Astrocyte (in vitro differentiated cells and primary cell): ENCODE measurements at regions not wholly inside any gene's neighbourhood (a gene's known extent, or its start where the extent isn't known, plus 50 kb on each side); places are given as distances from the start of the nearest gene placed in this dataset.

Experiments used
- DNase-seq: peaks from one replicate; pipeline ENCODE4 v3.0.0-alpha.2; 2010; ENCODE audit warnings: low read depth
- FAIRE-seq: peaks from 2 replicates; lab custom pipeline; 2011; peaks lifted over from hg19 to GRCh38; lab: Jason Lieb, UNC
- H2AFZ ChIP-seq: 2 replicates; pipeline ENCODE4 v1.6.0; 2012; ENCODE audit warnings: low read depth, low read length, inconsistent platforms
- H3K27ac ChIP-seq: 2 replicates; pipeline ENCODE4 v1.5.1; 2011; ENCODE audit warnings: low read depth, low read length, inconsistent platforms
- H3K27me3 ChIP-seq: 2 replicates; pipeline ENCODE4 v1.6.0; 2011; ENCODE audit warnings: low read length, inconsistent platforms; ENCODE audit not compliant: insufficient read depth
- H3K36me3 ChIP-seq: 2 replicates; pipeline ENCODE4 v1.5.1; 2011; ENCODE audit warnings: low read length, inconsistent platforms; ENCODE audit not compliant: insufficient read depth
- H3K4me1 ChIP-seq: 2 replicates; pipeline ENCODE4 v1.5.1; 2011; ENCODE audit warnings: low read length, inconsistent platforms; ENCODE audit not compliant: insufficient read depth
- H3K4me2 ChIP-seq: 2 replicates; pipeline ENCODE4 v1.6.0; 2012; ENCODE audit warnings: low read length, inconsistent platforms
- H3K4me3 ChIP-seq: 2 replicates; pipeline ENCODE4 v1.5.1; 2011; ENCODE audit warnings: low read depth, mild to moderate bottlenecking, low read length, inconsistent platforms; ENCODE audit not compliant: insufficient read depth
- H3K79me2 ChIP-seq: 2 replicates; pipeline ENCODE4 v1.6.0; 2012; ENCODE audit warnings: mild to moderate bottlenecking, low read length, inconsistent platforms; ENCODE audit not compliant: insufficient read depth
- H3K9ac ChIP-seq: 2 replicates; pipeline ENCODE4 v1.6.0; 2012; ENCODE audit warnings: mild to moderate bottlenecking, low read length, inconsistent platforms
- H3K9me3 ChIP-seq: 2 replicates; pipeline ENCODE4 v1.5.1; 2012; ENCODE audit warnings: low read depth, mild to moderate bottlenecking, low read length, inconsistent platforms; ENCODE audit not compliant: insufficient read depth
- H4K20me1 ChIP-seq: 2 replicates; pipeline ENCODE4 v1.6.0; 2012; ENCODE audit warnings: low read length, inconsistent platforms; ENCODE audit not compliant: insufficient read depth
- H3K27ac Mint-ChIP-seq: one replicate; pipeline ENCODE4 v1.8.0; 2021; ENCODE audit warnings: mild to moderate bottlenecking, mixed read lengths; ENCODE audit not compliant: unreplicated experiment
- H3K27me3 Mint-ChIP-seq: one replicate; pipeline ENCODE4 v1.8.0; 2021; ENCODE audit warnings: low read depth, mixed read lengths; ENCODE audit not compliant: unreplicated experiment
- H3K36me3 Mint-ChIP-seq: one replicate; pipeline ENCODE4 v1.8.0; 2021; ENCODE audit warnings: low read depth, mixed read lengths; ENCODE audit not compliant: unreplicated experiment
- H3K4me1 Mint-ChIP-seq: one replicate; pipeline ENCODE4 v1.8.0; 2021; ENCODE audit warnings: low read depth, mixed read lengths; ENCODE audit not compliant: unreplicated experiment
- H3K4me3 Mint-ChIP-seq: one replicate; pipeline ENCODE4 v1.8.0; 2021; ENCODE audit warnings: mild to moderate bottlenecking, moderate library complexity, mixed read lengths; ENCODE audit not compliant: unreplicated experiment
- H3K9me3 Mint-ChIP-seq: one replicate; pipeline ENCODE4 v1.8.0; 2021; ENCODE audit warnings: mild to moderate bottlenecking, mixed read lengths; ENCODE audit not compliant: unreplicated experiment
- EZH2 ChIP-seq: IDR thresholded peaks from 2 replicates; pipeline ENCODE4 v1.6.1; 2012; ENCODE audit warnings: mild to moderate bottlenecking, low read length, inconsistent platforms; ENCODE audit not compliant: insufficient read depth
- TF ChIP-seq, protein P1 (sequence below): IDR thresholded peaks from 2 replicates; pipeline ENCODE4 v1.5.1; 2011; ENCODE audit warnings: low read depth, mild to moderate bottlenecking, inconsistent platforms, low read length, moderate library complexity; ENCODE audit not compliant: insufficient read depth

DNA sequence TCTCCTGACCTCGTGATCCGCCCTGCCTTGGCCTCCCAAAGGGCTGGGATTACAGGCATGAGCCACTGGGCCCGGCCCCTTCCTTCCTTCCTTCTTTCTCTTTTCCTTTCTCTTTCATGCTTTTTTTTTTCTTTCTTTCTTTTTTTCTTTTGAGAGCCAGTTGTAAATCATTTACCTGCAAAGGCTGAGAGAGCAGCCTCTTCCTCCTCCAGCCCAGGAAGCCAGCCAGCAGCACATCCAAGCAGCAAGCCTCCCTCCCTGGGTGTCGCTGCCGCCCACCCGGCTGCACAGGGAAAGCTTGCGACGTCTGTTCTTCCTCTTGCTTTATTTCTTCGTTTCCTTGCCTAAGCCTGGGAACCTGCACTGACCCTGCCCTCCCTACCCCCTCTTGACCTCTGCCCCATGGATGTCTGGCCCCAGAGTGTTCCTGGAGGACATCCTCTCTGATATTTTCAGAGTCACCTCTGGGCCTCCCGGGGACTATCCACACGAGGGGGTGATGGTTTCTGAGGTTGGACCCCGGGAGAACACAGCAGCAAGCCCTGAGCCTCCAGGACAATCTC, 62.8 kb upstream of the MYL10 start:
- Histone ChIP-seq H3K9ac (no peak overlapping the region), H3K27me3 (peaks cover 3% of the 10 kb centered on the region), H3K36me3 (no peaks in the 10 kb centered on the region), H2AFZ (no peak overlapping the region), H3K9me3 (no peaks in the 10 kb centered on the region), H3K4me2 (no peak overlapping the region), H3K27ac (no peak overlapping the region), H3K4me1 (no peaks in the 10 kb centered on the region), H3K4me3 (no peak overlapping the region), H3K79me2 (no peaks in the 10 kb centered on the region), H4K20me1 (no peaks in the 10 kb centered on the region)
- Mint-ChIP-seq H3K4me1 (no peaks in the 10 kb centered on the region), H3K4me3 (no peak overlapping the region), H3K36me3 (no peaks in the 10 kb centered on the region), H3K27me3 (peaks cover 22% of the 10 kb centered on the region), H3K27ac (peak overlapping the region; percentile 8), H3K9me3 (no peaks in the 10 kb centered on the region)
- no peak for TF ChIP-seq EZH2
- TF ChIP-seq, protein P1, sequence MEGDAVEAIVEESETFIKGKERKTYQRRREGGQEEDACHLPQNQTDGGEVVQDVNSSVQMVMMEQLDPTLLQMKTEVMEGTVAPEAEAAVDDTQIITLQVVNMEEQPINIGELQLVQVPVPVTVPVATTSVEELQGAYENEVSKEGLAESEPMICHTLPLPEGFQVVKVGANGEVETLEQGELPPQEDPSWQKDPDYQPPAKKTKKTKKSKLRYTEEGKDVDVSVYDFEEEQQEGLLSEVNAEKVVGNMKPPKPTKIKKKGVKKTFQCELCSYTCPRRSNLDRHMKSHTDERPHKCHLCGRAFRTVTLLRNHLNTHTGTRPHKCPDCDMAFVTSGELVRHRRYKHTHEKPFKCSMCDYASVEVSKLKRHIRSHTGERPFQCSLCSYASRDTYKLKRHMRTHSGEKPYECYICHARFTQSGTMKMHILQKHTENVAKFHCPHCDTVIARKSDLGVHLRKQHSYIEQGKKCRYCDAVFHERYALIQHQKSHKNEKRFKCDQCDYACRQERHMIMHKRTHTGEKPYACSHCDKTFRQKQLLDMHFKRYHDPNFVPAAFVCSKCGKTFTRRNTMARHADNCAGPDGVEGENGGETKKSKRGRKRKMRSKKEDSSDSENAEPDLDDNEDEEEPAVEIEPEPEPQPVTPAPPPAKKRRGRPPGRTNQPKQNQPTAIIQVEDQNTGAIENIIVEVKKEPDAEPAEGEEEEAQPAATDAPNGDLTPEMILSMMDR = no peak
- FAIRE-seq (no peak), DNase-seq (no peak)

DNA sequence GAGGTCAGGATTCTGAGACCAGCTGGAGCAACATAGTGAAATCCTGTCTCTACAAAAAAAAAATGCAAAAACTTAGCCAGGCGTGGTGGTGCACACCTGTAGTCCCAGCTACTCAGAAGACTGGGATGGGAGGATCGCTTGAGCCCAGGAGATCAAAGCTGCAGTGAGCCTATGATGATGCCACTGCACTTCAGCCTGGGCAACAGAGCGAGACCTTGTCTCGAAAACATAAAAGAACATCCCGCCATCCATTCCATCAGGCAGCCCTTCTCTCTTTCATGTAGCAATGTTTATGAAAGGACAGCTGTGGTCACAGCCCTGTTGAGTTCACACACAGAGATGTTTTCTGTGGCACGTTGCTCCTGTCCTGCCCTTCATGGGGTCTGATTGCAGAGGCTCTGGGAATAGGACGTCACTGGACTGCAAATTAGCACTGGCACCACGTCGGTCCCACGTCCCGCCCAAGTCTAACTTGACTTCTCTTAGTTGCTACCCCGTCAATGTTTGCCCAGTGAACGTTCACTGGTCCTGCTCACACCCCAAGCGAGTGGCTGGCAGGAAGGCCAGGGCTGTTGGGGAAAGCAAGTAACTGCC, 64.5 kb upstream of the MYL10 start:
- Mint-ChIP-seq H3K9me3 (no peaks in the 10 kb centered on the region), H3K4me3 (no peak overlapping the region), H3K27ac (no peak overlapping the region), H3K4me1 (no peaks in the 10 kb centered on the region), H3K27me3 (peaks cover 25% of the 10 kb centered on the region), H3K36me3 (no peaks in the 10 kb centered on the region)
- Histone ChIP-seq H3K9ac (no peak overlapping the region), H3K27ac (no peak overlapping the region), H4K20me1 (no peaks in the 10 kb centered on the region), H3K4me1 (no peaks in the 10 kb centered on the region), H2AFZ (no peak overlapping the region), H3K4me2 (no peak overlapping the region), H3K4me3 (no peak overlapping the region), H3K79me2 (no peaks in the 10 kb centered on the region), H3K36me3 (no peaks in the 10 kb centered on the region), H3K27me3 (peaks cover 3% of the 10 kb centered on the region), H3K9me3 (no peaks in the 10 kb centered on the region)
- no peak for TF ChIP-seq EZH2
- TF ChIP-seq, protein P1 = no peak
- FAIRE-seq (no peak), DNase-seq (no peak)

DNA sequence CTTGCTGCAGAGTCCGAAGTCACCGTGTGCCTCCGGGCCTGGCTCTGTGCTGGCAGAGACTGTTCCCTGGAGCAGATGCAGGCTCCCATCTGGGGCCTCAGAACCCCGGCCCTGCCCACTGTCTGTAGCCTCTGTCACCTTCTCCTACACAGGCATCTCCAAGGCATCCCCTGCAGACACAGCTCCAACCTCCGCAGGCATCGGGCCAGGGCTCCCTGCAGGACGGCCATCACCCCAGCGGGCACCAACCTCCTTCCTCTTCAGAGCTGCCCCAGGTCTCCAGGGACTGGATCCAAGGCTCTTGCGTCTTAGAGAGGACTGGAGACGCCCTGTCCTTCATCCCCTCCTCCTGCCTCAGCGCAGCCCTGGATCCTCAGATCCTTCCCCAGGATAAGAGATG, 69.9 kb upstream of the MYL10 start:
- TF ChIP-seq, protein P1 = no peak
- TF ChIP-seq EZH2 = no peak

More for the DNA sequence above, 69.9 kb upstream of the MYL10 start:
- H3K4me3 Mint-ChIP-seq = no peak overlapping the region
- H3K27ac Mint-ChIP-seq = no peak overlapping the region
- H3K4me1 ChIP-seq = no peaks in the 10 kb centered on the region
- peaks cover 2% of the 10 kb centered on the region for H3K36me3 Mint-ChIP-seq
- peaks cover 8% of the 10 kb centered on the region for H3K9me3 Mint-ChIP-seq
- H3K27me3 Mint-ChIP-seq = peaks cover 19% of the 10 kb centered on the region
- DNase-seq (no peak), FAIRE-seq (no peak)
- H3K27me3 ChIP-seq = peaks cover 7% of the 10 kb centered on the region
- no peaks in the 10 kb centered on the region for H3K79me2 ChIP-seq
- no peak overlapping the region for H3K9ac ChIP-seq
- H3K9me3 ChIP-seq = no peaks in the 10 kb centered on the region
- H4K20me1 ChIP-seq = no peaks in the 10 kb centered on the region
- no peak overlapping the region for H2AFZ ChIP-seq
- no peaks in the 10 kb centered on the region for H3K36me3 ChIP-seq
- H3K27ac ChIP-seq = no peak overlapping the region
- no peak overlapping the region for H3K4me3 ChIP-seq
- no peak overlapping the region for H3K4me2 ChIP-seq
- no peaks in the 10 kb centered on the region for H3K4me1 Mint-ChIP-seq
